Neural cell (in vitro differentiated cells): ENCODE measurements at regions not wholly inside any gene's neighbourhood (a gene's known extent, or its start where the extent isn't known, plus 50 kb on each side); places are given as distances from the start of the nearest gene placed in this dataset.

ENCODE experiments used
- H2AFZ ChIP-seq: fragments of 200-600, 300-800 bp; sonication (generic), shearing (Covaris generic); 2 replicates; pipeline ENCODE4 v1.6.0; 2014; ENCODE audit warnings: low read depth, mild to moderate bottlenecking, antibody characterized with exemption, low read length, moderate library complexity
- H3F3A ChIP-seq: fragments of 200-600 bp; shearing (Covaris generic); 2 replicates; pipeline ENCODE4 v1.6.1; 2016; ENCODE audit warnings: mild to moderate bottlenecking, moderate library complexity, mixed read lengths, antibody characterized with exemption, low read length; ENCODE audit not compliant: insufficient read depth, poor library complexity, severe bottlenecking
- H3K27ac ChIP-seq: fragments of 200-600, 300-800 bp; sonication (generic), shearing (Covaris generic); 2 replicates; pipeline ENCODE4 v1.5.1; 2014; ENCODE audit warnings: mild to moderate bottlenecking, low read length, moderate library complexity
- H3K27me3 ChIP-seq: fragments of 300-800, 200-600 bp; sonication (generic), shearing (Covaris generic); 2 replicates; pipeline ENCODE4 v1.6.0; 2014; ENCODE audit warnings: mild to moderate bottlenecking, low read depth, low read length, moderate library complexity; ENCODE audit not compliant: insufficient read depth
- H3K36me3 ChIP-seq: fragments of 300-800, 200-600 bp; sonication (generic), shearing (Covaris generic); 2 replicates; pipeline ENCODE4 v1.5.1; 2014; ENCODE audit warnings: mild to moderate bottlenecking, antibody characterized with exemption, low read length, moderate library complexity; ENCODE audit not compliant: insufficient read depth
- H3K4me2 ChIP-seq: fragments of 300-800, 200-600 bp; sonication (generic), shearing (Covaris generic); 2 replicates; pipeline ENCODE4 v1.6.0; 2014; ENCODE audit warnings: mild to moderate bottlenecking, low read length
- H3K4me3 ChIP-seq: fragments of 300-800, 200-600 bp; sonication (generic), shearing (Covaris generic); 2 replicates; pipeline ENCODE4 v1.5.1; 2014; ENCODE audit warnings: mild to moderate bottlenecking, low read length, moderate library complexity
- H3K79me2 ChIP-seq: fragments of 200-600 bp; shearing (Covaris generic); replicated peaks from 2 replicates; pipeline ENCODE4 v1.6.0; 2014; ENCODE audit warnings: mild to moderate bottlenecking, low read length, moderate library complexity; ENCODE audit not compliant: insufficient read depth
- H3K9ac ChIP-seq: fragments of 300-800, 200-600 bp; sonication (generic), shearing (Covaris generic); 2 replicates; pipeline ENCODE4 v1.6.1; 2016; ENCODE audit warnings: mild to moderate bottlenecking, low read length, mixed read lengths
- H3K9me2 ChIP-seq: fragments of 200-600 bp; shearing (Covaris generic); 2 replicates; pipeline ENCODE4 v1.6.1; 2016; ENCODE audit warnings: mild to moderate bottlenecking, low read length, mixed read lengths; ENCODE audit not compliant: insufficient read depth
- H3K9me3 ChIP-seq: fragments of 200-600, 300-800 bp; sonication (generic), shearing (Covaris generic); 2 replicates; pipeline ENCODE4 v1.6.1; 2016; ENCODE audit warnings: mild to moderate bottlenecking, mixed run types, low read length, moderate library complexity, mixed read lengths
- H4K20me1 ChIP-seq: fragments of 200-600 bp; shearing (Covaris generic); 2 replicates; pipeline ENCODE4 v1.6.1; 2016; ENCODE audit warnings: mild to moderate bottlenecking, mixed run types; ENCODE audit not compliant: insufficient read depth
- CTCF ChIP-seq: fragments of 450-650 bp; IDR thresholded peaks from 2 replicates; pipeline ENCODE4 v1.5.1; 2014; ENCODE audit warnings: antibody characterized with exemption, mild to moderate bottlenecking, moderate library complexity; ENCODE audit not compliant: poor library complexity, severe bottlenecking
- EP300 ChIP-seq: fragments of 450-650 bp; conservative IDR thresholded peaks from 2 replicates; pipeline ENCODE4 v1.6.1; 2014; ENCODE audit warnings: antibody characterized with exemption, mild to moderate bottlenecking, moderate library complexity; ENCODE audit not compliant: poor library complexity, severe bottlenecking
- EZH2 ChIP-seq: fragments of 200-600, 300-800 bp; shearing (Covaris generic), sonication (generic); IDR thresholded peaks from 2 replicates; pipeline ENCODE4 v1.6.1; 2014; ENCODE audit warnings: antibody characterized with exemption, low read length, borderline replicate concordance, mild to moderate bottlenecking; ENCODE audit not compliant: insufficient read depth, poor library complexity, severe bottlenecking
- MXI1 ChIP-seq: fragments of 450-650 bp; conservative IDR thresholded peaks from 2 replicates; pipeline ENCODE4 v1.6.1; 2014; ENCODE audit warnings: antibody characterized with exemption, mild to moderate bottlenecking; ENCODE audit not compliant: poor library complexity, severe bottlenecking
- POLR2AphosphoS5 ChIP-seq: IDR thresholded peaks from 2 replicates; pipeline ENCODE4 v1.6.1; 2012
- RAD21 ChIP-seq: fragments of 450-650 bp; conservative IDR thresholded peaks from 2 replicates; pipeline ENCODE4 v1.6.1; 2014; ENCODE audit warnings: antibody characterized with exemption, mild to moderate bottlenecking, moderate library complexity
- SMC3 ChIP-seq: fragments of 450-650 bp; conservative IDR thresholded peaks from 2 replicates; pipeline ENCODE4 v1.6.1; 2014; ENCODE audit warnings: antibody characterized with exemption, mild to moderate bottlenecking, moderate library complexity; ENCODE audit not compliant: poor library complexity
- TAF1 ChIP-seq: IDR thresholded peaks from 2 replicates; pipeline ENCODE4 v1.6.1; 2012; ENCODE audit warnings: low read depth
- TF ChIP-seq, protein P1 (sequence below): IDR thresholded peaks from 2 replicates; pipeline ENCODE4 v1.6.1; 2012; ENCODE audit warnings: borderline replicate concordance

DNA sequence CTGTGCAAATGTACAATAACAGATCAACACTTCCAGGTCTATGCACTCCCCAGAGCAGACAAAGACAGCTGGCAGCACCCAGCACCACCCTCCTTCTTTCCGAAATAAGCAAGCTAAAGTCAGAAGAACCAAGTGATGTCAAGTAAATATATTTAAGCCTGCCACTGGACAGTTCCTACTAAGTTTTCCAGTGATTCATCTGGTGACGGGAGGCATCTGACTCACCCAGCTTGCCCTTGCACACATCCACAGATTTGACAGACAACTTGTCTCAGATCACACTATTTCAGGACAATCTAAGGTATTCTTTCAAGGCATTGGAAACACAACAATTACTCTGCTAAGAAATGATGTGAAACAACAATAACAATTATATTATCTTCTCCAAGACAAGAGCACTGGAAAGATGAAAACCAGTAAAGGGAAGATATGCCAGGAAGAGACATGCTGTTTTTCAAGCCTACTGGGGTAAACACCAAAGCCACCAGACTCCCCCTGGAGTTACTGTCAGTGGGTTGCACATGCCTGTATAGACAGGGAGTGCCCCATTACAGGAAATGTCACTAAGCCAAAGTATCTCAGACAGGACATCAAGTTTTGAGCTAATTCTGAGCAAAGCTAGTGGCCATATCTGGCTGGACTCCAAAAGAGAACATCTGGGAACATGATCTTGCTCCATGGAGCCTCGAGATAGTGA lies 287.9 kb upstream of the KLHL29 start:
- Histone ChIP-seq H4K20me1 (no peaks in the 10 kb centered on the region), H3K4me2 (no peak overlapping the region), H2AFZ (no peak overlapping the region), H3K4me3 (no peak overlapping the region), H3K36me3 (no peaks in the 10 kb centered on the region), H3K9me2 (no peaks in the 10 kb centered on the region), H3K27ac (no peak overlapping the region), H3K79me2 (no peaks in the 10 kb centered on the region), H3K27me3 (no peaks in the 10 kb centered on the region), H3F3A (no peaks in the 10 kb centered on the region), H3K9me3 (no peaks in the 10 kb centered on the region), H3K9ac (no peak overlapping the region)
- TF ChIP-seq EZH2 (no peak), TAF1 (no peak), EP300 (no peak), CTCF (no peak), SMC3 (no peak), RAD21 (no peak), POLR2AphosphoS5 (no peak), MXI1 (no peak)
- TF ChIP-seq, protein P1, sequence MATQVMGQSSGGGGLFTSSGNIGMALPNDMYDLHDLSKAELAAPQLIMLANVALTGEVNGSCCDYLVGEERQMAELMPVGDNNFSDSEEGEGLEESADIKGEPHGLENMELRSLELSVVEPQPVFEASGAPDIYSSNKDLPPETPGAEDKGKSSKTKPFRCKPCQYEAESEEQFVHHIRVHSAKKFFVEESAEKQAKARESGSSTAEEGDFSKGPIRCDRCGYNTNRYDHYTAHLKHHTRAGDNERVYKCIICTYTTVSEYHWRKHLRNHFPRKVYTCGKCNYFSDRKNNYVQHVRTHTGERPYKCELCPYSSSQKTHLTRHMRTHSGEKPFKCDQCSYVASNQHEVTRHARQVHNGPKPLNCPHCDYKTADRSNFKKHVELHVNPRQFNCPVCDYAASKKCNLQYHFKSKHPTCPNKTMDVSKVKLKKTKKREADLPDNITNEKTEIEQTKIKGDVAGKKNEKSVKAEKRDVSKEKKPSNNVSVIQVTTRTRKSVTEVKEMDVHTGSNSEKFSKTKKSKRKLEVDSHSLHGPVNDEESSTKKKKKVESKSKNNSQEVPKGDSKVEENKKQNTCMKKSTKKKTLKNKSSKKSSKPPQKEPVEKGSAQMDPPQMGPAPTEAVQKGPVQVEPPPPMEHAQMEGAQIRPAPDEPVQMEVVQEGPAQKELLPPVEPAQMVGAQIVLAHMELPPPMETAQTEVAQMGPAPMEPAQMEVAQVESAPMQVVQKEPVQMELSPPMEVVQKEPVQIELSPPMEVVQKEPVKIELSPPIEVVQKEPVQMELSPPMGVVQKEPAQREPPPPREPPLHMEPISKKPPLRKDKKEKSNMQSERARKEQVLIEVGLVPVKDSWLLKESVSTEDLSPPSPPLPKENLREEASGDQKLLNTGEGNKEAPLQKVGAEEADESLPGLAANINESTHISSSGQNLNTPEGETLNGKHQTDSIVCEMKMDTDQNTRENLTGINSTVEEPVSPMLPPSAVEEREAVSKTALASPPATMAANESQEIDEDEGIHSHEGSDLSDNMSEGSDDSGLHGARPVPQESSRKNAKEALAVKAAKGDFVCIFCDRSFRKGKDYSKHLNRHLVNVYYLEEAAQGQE: no peak

GRCh38 chr2:23100406-23100805 lies 284.6 kb upstream of the KLHL29 start:
- H3K9me2 ChIP-seq: no peaks in the 10 kb centered on the region
- H3K9ac ChIP-seq: no peak overlapping the region
- no peaks in the 10 kb centered on the region for H3K79me2 ChIP-seq
- no peaks in the 10 kb centered on the region for H3K27me3 ChIP-seq
- TF ChIP-seq CTCF: no peak
- no peak for TF ChIP-seq EP300
- no peak for TF ChIP-seq MXI1
- TF ChIP-seq POLR2AphosphoS5: no peak
- no peak for TF ChIP-seq RAD21
- TF ChIP-seq EZH2: no peak
- TF ChIP-seq, protein P1: no peak
- no peak for TF ChIP-seq SMC3
- no peak for TF ChIP-seq TAF1
- no peaks in the 10 kb centered on the region for H3K36me3 ChIP-seq
- no peak overlapping the region for H3K27ac ChIP-seq
- no peak overlapping the region for H3K4me3 ChIP-seq
- no peaks in the 10 kb centered on the region for H3K9me3 ChIP-seq
- no peak overlapping the region for H3K4me2 ChIP-seq
- no peaks in the 10 kb centered on the region for H4K20me1 ChIP-seq
- no peaks in the 10 kb centered on the region for H3F3A ChIP-seq
- H2AFZ ChIP-seq: no peak overlapping the region
